ENCODE measurements at regions not wholly inside any gene's neighbourhood (a gene's known extent, or its start where the extent isn't known, plus 50 kb on each side); places are given as distances from the start of the nearest gene placed in this dataset.
"Not testable (repeated sequence)": the region's sequence is repeated elsewhere in the genome, so short reads cannot be mapped to it uniquely, and the experiment has no call there.

DNA sequence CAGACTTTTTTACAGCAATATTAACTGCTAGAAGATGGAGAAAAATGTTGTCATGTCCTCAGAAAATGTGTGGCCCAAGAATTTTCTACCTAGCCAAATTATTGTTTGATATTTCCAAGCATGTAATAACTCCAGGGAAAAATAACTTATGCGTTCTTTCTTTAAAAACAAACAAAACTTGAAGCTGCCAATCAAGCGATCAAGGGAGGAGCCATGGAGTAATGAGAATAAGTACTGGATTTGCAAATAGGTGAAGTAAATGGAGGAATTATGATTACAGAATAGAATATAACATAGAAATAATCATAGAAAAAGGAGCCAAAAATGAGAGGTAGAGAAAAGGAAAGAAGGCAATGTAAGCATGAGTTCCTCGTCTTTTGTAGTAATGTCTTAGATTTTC, 225.3 kb downstream of the DLEU7 start:
- DNase-seq (no peak), ATAC-seq (no peak)
- intact Hi-C loops (cut with DNase I) = no loop called here
- no peak overlapping the region for H3K27ac ChIP-seq
- H3K36me3 ChIP-seq = no peaks in the 10 kb centered on the region
- H3K9me3 ChIP-seq = no peaks in the 10 kb centered on the region
- no peak overlapping the region for H3K4me3 ChIP-seq
- no peak for TF ChIP-seq CTCF (IDR thresholded peaks at IDR 0.05)
- H3K4me1 ChIP-seq = no peaks in the 10 kb centered on the region
- H3K27me3 ChIP-seq = no peaks in the 10 kb centered on the region

- peak overlapping the region in 1 of 2 donors; percentile 26 for H3K27ac ChIP-seq
- intact Hi-C loops (cut with DNase I) = no loop called here
- ATAC-seq = peak; percentile 70
These were observed 217.4 kb downstream of the DLEU7 start for GRCh38 chr13:50626101-50626547.

GRCh38 chr13:50627111-50627510, 216.4 kb downstream of the DLEU7 start:
- ATAC-seq (no peak), DNase-seq (no peak)
- Histone ChIP-seq H3K4me1 (peaks cover 0 to 11% of the 10 kb centered on the region in 2 donors), H3K27ac (no peak overlapping the region), H3K4me3 (no peak overlapping the region), H3K9me3 (no peaks in the 10 kb centered on the region), H3K27me3 (no peaks in the 10 kb centered on the region), H3K36me3 (no peaks in the 10 kb centered on the region)
- no peak for TF ChIP-seq CTCF (IDR thresholded peaks at IDR 0.05)
- intact Hi-C loops (cut with DNase I) = no loop called here

More at GRCh38 chr13:50626101-50626547, 217.4 kb downstream of the DLEU7 start:
- no peak overlapping the region for H3K4me3 ChIP-seq
- no peaks in the 10 kb centered on the region for H3K9me3 ChIP-seq
- peaks cover 0 to 11% of the 10 kb centered on the region in 2 donors for H3K4me1 ChIP-seq
- no peak for TF ChIP-seq CTCF (IDR thresholded peaks at IDR 0.05)
- no peak for DNase-seq
- no peaks in the 10 kb centered on the region for H3K36me3 ChIP-seq
- no peaks in the 10 kb centered on the region for H3K27me3 ChIP-seq

- H3K27me3 ChIP-seq; H3K36me3 ChIP-seq; ATAC-seq; intact Hi-C loops (cut with DNase I); H3K9me3 ChIP-seq; DNase-seq; H3K4me3 ChIP-seq; H3K27ac ChIP-seq: not testable (repeated sequence)
- H3K4me1 ChIP-seq = peaks cover 0 to 11% of the 10 kb centered on the region in 2 donors
These were observed 215.0 kb downstream of the DLEU7 start for GRCh38 chr13:50628512-50628911.

GRCh38 chr13:50629497-50629896, 214.0 kb downstream of the DLEU7 start:
- peak in 2 of 4 donors; percentile 44 to 45 for DNase-seq

More at GRCh38 chr13:50629497-50629896, 214.0 kb downstream of the DLEU7 start:
- Histone ChIP-seq H3K27me3 (no peaks in the 10 kb centered on the region), H3K4me3 (no peak overlapping the region), H3K27ac (no peak overlapping the region), H3K36me3 (no peaks in the 10 kb centered on the region), H3K4me1 (peaks cover 0 to 16% of the 10 kb centered on the region in 2 donors), H3K9me3 (no peaks in the 10 kb centered on the region)
- intact Hi-C loops (cut with DNase I) = no loop called here
- TF ChIP-seq CTCF (IDR thresholded peaks at IDR 0.05) = no peak
- no peak for ATAC-seq

All from left lung (tissue), 4 donors.